HG02798 (cell line): ENCODE measurements at regions not wholly inside any gene's neighbourhood (a gene's known extent, or its start where the extent isn't known, plus 50 kb on each side); places are given as distances from the start of the nearest gene placed in this dataset.
"Not testable (repeated sequence)": the region's sequence is repeated elsewhere in the genome, so short reads cannot be mapped to it uniquely, and the experiment has no call there.

Source experiments
- ATAC-seq: cut with Tn5 transposase; IDR thresholded peaks from one replicate; pipeline ENCODE4 v1.9.1; 2021; ENCODE audit warnings: mild to moderate bottlenecking; ENCODE audit not compliant: unreplicated experiment, poor library complexity

DNA sequence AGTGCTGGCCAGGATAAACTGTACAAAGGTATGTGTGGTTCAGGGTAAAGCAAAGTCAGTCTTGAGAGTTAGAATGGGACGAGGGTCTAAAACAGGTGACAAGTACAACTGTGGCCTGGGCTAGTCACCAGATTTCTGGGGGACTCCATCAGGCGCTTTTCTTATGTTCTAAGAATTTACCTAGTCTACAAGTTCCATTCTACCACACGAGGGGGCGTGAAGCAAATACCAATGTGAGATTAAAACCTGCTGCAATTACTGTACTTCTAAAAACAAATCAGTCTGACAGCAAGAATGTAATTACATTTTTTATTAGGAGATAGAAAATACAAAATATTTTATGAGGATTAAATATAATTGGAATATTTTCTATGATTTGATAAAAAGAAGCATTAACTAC, 146.5 kb downstream of the ALOX5 start:
- ATAC-seq, result no peak

DNA sequence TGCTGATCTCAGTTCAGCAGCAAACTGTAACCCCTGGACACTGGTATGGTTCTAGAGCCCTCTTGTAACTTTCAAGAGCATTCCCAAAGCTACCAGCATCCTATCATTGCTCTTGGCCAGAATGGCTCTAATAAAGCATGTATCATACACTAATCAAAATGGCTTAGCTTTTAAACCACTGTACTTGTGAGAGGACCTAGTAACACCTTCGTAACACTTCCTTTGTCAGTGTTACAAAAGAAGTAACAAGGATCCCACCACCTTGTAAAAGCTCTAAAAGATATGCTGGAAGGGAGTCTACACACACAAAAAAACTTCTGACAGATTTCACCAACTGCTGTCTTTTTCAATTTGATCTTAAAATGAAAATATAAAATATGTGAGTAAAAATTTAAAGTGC, 144.7 kb downstream of the ALOX5 start:
- ATAC-seq, result no peak

DNA sequence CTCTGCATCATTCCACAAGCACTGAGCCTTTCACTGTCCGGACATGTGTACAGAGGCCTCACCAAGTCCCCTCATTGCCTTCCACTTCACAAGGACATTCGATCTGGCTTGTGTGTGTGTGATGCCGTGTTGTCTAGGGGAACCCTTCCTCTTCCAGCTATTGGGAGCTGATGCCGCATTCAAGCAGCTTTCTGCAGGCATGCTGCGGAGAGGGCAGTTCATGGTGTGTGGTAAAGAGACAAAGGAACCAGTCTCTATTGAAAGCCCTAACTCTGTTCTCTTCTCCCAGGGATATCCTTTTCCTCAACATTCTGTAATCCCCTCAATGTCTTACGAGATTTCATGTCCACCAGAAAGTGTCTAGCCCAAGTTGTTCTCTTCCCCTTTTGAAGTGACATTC, 141.6 kb downstream of the ALOX5 start:
- no peak for ATAC-seq

DNA sequence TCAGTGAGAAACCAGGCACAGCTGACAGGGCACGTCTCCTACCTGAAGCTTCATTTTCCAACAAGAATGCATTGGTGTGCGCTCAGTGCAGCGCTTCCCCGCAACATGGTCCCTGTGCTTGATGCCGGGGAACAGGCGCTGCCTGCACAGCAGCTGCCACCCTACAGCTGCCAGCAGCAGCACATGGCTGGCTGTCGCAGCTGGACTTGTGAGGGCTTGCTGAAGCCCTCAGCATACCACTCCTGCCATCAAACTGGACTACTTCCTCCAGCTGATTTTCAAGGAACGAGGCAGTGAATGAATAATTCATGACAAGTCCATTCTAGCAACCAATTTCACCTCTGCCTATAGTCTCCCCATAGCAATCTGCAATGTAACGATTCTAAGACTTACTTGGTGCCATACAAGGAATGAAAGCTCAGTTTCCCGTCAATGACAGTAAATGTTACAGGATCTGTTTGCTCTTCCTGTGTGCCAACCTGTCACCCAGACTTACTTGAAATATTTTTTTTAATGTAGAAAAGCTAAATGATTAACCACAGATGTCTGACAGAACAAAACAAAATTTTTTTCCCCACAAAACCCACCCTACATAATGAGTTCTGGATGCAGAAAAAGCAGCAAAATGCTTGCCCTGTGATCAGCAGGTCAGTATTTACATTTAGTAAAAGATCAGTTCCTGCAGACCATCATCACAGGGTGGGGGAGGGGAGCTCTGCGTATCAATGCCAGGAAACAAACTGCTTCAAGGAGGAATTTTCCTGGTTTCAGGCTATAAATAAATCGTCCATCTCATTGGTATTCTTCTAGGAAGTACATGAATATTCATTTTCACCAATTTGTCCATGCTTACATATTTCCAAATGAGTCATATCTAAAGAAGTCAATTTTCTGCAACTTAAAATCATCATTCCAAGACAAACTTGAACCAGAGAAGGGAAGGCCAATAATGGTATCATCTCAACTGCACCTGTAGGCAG, 140.6 kb downstream of the ALOX5 start:
- no peak for ATAC-seq

DNA sequence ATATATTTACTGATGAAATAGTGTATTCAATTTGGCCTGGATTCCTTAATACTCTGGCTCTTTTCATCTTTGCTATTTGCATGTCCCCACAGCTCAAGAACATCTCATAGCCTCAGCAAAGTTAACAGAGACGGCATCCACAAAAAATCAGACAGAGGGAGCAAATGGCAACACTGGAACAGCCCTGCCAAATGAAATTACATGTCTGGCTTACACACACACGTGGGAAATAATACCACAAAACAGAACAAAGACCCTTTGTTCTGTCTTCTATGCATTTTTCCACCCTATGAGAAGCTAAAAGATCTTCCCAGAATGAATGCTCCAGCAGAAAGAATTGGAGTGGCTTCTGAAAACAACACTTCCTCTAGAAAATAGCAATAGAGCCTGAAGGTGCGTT, 139.5 kb downstream of the ALOX5 start:
- ATAC-seq, result no peak

DNA sequence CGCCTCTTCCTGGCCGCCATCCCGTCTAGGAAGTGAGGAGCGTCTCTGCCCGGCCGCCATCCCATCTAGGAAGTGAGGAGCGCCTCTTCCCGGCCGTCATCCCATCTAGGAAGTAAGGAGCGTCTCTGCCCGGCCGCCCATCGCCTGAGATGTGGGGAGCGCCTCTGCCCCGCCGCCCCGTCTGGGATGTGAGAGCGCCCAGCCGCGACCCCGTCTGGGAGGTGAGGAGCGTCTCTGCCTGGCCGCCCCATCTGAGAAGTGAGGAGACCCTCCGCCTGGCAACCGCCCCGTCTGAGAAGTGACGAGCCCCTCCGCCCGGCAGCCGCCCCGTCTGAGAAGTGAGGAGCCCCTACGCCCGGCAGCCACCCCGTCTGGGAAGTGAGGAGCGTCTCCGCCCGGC, 137.9 kb downstream of the ALOX5 start:
- ATAC-seq, result not testable (repeated sequence)

DNA sequence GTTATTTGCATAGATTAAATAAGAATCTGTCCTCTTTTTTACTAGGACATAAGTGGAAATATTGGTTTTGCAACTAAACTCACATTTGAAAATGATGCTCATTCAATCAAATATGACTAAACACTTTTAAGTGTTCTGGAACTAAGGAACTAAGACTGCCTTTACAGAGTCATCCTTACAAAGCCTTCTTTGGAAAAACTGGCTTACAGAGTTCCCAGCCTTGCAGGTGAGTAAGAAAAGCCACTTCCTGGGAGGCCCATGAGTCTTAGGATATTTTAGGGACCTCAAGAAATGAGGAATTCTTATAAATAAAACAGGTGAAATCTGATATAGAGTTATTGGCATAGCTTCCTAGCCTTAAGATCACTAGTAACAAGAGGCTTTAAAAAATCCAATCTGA, 135.5 kb downstream of the ALOX5 start:
- no peak for ATAC-seq

DNA sequence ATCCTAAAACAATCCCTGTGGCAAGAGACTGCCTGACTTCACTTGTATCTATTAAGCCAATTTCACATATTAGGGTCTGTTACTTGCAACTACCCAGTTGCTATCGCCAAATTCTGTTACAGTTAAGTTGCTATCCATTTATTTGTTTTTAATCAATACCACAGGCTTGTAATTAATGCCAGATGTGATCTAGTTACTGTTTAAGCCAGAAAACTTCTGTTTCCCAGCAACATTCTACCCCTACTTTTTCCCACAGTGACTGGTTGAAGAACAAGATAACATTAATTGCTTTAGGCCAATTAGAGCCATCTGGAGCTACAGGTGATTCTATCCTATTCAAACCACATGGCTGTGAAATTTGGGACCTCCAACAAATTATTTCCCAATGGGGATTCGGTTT, 131.3 kb downstream of the ALOX5 start:
- ATAC-seq, result no peak

DNA sequence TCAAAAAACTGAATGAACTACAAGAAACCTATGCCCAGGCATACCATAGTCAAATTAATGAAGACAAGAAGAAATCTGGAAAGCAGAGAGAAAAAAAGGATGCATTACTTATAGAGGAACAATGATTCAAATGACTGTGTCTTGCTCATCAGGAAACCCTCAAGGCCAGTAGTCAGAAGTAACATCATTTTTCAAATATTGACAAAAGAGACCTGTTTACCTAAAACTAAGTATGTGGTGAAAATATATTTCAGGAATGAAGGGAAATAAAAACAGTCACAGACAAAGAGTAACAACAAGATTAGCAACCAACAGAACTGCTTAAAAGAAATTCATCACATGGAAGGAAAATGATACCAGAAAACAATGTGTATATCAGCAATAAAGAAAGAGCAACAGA, 128.4 kb downstream of the ALOX5 start:
- no peak for ATAC-seq

DNA sequence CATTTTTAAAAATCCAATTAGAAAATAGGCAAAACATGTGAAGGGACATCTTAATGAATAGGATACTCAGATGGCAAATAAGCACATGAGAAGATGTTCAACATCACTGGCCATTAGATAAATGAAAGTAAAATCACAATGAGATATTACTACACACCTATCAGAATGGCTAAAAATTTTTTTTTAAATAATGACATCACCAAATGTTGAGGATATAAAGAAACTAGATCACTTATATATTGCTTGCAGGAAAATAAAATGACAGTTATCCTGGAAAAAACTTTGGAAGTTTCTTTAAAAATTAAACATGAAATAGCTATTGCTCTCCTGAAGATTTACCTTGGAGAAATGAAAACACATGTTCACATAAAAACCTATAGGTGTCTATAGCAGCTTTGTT, 127.8 kb downstream of the ALOX5 start:
- no peak for ATAC-seq

DNA sequence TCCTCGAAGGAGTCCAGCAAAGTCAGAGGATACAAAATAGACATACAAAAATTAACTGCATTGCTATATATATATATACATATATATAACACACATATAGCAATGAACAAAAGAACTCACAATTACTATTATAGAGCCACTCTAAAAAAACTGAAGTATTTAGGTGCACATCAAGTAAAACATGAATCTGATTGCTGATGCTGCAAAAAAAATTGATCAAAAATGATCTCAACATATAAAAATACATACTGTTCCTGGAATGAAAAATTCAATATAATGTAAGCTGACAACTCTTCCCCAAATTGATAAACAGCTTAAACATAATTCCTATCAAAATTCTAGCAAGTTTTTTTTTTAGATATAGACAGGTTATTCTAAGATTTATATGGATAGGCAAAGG, 126.8 kb downstream of the ALOX5 start:
- no peak for ATAC-seq

DNA sequence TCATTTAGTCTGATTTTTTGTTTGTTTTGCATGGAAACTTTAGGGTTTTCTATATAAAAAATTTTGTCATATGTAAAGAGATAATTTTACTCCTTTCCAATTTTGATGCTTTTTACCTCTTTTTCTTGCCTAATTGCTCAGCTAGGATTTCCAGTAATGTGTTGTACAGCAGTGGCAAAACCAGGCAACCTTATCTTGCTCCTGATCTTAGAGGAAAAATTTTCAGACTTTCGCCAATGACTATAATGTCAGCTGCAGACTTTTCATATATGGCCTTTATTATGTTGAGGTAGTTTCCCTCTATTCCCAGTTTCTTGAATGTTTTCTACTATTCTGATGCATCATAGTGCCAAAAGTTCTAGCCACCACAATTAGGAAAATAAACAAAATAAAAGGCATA, 126.3 kb downstream of the ALOX5 start:
- no peak for ATAC-seq

DNA sequence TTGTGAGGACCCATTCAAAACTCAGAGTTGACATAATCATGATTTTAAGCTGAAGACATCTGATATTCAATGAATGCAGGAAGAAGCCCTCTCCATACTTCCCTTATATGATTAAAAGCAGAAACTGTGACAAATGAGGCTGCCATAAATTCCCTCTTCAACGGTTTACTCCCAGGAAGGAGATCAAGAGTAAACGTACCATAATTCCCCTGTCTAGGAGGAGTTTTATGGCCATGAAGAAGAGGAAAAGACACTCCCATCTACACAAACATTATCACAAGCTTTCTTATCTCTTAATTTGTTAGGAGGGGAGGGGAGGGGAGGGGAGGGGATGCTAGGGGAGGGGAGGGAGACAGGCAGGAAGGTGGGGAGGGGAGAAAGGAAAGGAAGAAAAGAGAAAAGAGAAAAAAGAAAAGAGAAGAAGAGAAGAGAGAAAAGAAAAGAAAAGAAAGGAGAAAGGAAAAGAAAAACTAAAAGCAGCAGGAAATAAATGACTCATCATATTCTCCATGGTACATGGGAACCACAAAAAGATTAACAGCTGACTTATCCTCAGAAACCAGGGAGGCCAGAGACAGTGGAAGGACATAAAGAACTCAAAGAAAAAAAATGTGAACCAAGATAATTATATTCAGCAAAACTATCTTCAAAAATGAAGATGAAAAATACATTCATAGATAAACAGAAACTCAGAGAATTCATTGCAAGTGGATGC, 121.6 kb downstream of the ALOX5 start:
- no peak for ATAC-seq
